Endodermal cell (in vitro differentiated cells): ENCODE measurements at regions not wholly inside any gene's neighbourhood (a gene's known extent, or its start where the extent isn't known, plus 50 kb on each side); places are given as distances from the start of the nearest gene placed in this dataset.

Source experiments
- DNase-seq: peaks from one replicate; pipeline ENCODE4 v3.0.0-alpha.2; 2017
- H3K27ac ChIP-seq: 2 replicates; pipeline ENCODE4 v1.5.1; 2013; ENCODE audit warnings: mild to moderate bottlenecking, low read depth, low read length, moderate library complexity
- H3K27me3 ChIP-seq: 2 replicates; pipeline ENCODE4 v1.6.1; 2013; ENCODE audit warnings: mild to moderate bottlenecking, low read length, moderate library complexity; ENCODE audit not compliant: insufficient read depth, control insufficient read depth, poor library complexity, severe bottlenecking
- H3K36me3 ChIP-seq: 2 replicates; pipeline ENCODE4 v1.7.0; 2013; ENCODE audit warnings: mild to moderate bottlenecking, low read length, moderate library complexity; ENCODE audit not compliant: control insufficient read depth, insufficient read depth
- H3K4me1 ChIP-seq: one replicate; pipeline ENCODE4 v1.7.0; 2013; ENCODE audit warnings: low read length; ENCODE audit not compliant: control insufficient read depth, insufficient read depth
- H3K4me3 ChIP-seq: 2 replicates; pipeline ENCODE4 v1.5.1; 2013; ENCODE audit warnings: mild to moderate bottlenecking, low read length, moderate library complexity
- H3K9ac ChIP-seq: 2 replicates; pipeline ENCODE4 v1.6.1; 2013; ENCODE audit warnings: mild to moderate bottlenecking, low read length, moderate library complexity; ENCODE audit not compliant: poor library complexity, severe bottlenecking; ENCODE audit errors: extremely low read depth
- H3K9me3 ChIP-seq: 2 replicates; pipeline ENCODE4 v1.6.1; 2013; ENCODE audit warnings: mild to moderate bottlenecking, low read length, moderate library complexity; ENCODE audit not compliant: control insufficient read depth
- H3K27ac Mint-ChIP-seq: 2 replicates; pipeline ENCODE4 v1.8.0; 2020; ENCODE audit warnings: mixed read lengths
- H3K27me3 Mint-ChIP-seq: 2 replicates; pipeline ENCODE4 v1.8.0; 2021; ENCODE audit warnings: mild to moderate bottlenecking, mixed read lengths; ENCODE audit not compliant: insufficient read depth
- H3K36me3 Mint-ChIP-seq: 2 replicates; pipeline ENCODE4 v1.8.0; 2020; ENCODE audit warnings: low read depth, mixed read lengths
- H3K4me1 Mint-ChIP-seq: 2 replicates; pipeline ENCODE4 v1.8.0; 2020; ENCODE audit warnings: mixed read lengths
- H3K4me3 Mint-ChIP-seq: 2 replicates; pipeline ENCODE4 v1.8.0; 2020; ENCODE audit warnings: mild to moderate bottlenecking, moderate library complexity, mixed read lengths
- H3K9me3 Mint-ChIP-seq: 2 replicates; pipeline ENCODE4 v1.8.0; 2020; ENCODE audit warnings: mild to moderate bottlenecking, mixed read lengths
- CTCF ChIP-seq: fragments of 200-600 bp; sonication (generic); conservative IDR thresholded peaks from 2 replicates; pipeline ENCODE4 v1.5.0; 2021; ENCODE audit warnings: antibody characterized with exemption, mild to moderate bottlenecking
- WGBS, 2 experiments: methylation state at CpG; one replicate each; pipeline versions ENCODE4 v1.1.5 to v1.1.7; 2013; ENCODE audit warnings: missing lambda C conversion rate in 2 of 2, mixed read lengths in 1 of 2; ENCODE audit not compliant: insufficient coverage in 1 of 2, insufficient read length in 1 of 2; 5-methylcytosine and 5-hydroxymethylcytosine counted together

GRCh38 chr2:236685979-236686520 is 116.4 kb downstream of the ACKR3 start:
- H3K4me3 Mint-ChIP-seq, result no peak overlapping the region
- no peak overlapping the region for H3K27ac Mint-ChIP-seq
- Histone ChIP-seq H3K36me3 (no peaks in the 10 kb centered on the region), H3K27ac (no peak overlapping the region), H3K27me3 (no peaks in the 10 kb centered on the region), H3K4me1 (peaks cover 11% of the 10 kb centered on the region), H3K4me3 (no peak overlapping the region), H3K9me3 (no peaks in the 10 kb centered on the region), H3K9ac (no peak overlapping the region)
- DNase-seq, result no peak
- WGBS, 2 experiments, result 84 to 90% methylated on average over 8 to 11 of the region's 11 CpGs
- TF ChIP-seq CTCF, result no peak
- peaks cover 37% of the 10 kb centered on the region for H3K4me1 Mint-ChIP-seq
- H3K36me3 Mint-ChIP-seq, result no peaks in the 10 kb centered on the region
- no peaks in the 10 kb centered on the region for H3K27me3 Mint-ChIP-seq
- no peaks in the 10 kb centered on the region for H3K9me3 Mint-ChIP-seq

GRCh38 chr2:236686561-236686960 is 116.9 kb downstream of the ACKR3 start:
- H3K27me3 Mint-ChIP-seq, result no peaks in the 10 kb centered on the region
- Histone ChIP-seq H3K9ac (no peak overlapping the region), H3K4me1 (peaks cover 14% of the 10 kb centered on the region), H3K9me3 (no peaks in the 10 kb centered on the region), H3K27ac (no peak overlapping the region), H3K27me3 (no peaks in the 10 kb centered on the region), H3K4me3 (no peak overlapping the region), H3K36me3 (no peaks in the 10 kb centered on the region)
- WGBS, 2 experiments, result 83 to 92% methylated on average over 2 of the region's 2 CpGs
- no peak overlapping the region for H3K27ac Mint-ChIP-seq
- H3K9me3 Mint-ChIP-seq, result no peaks in the 10 kb centered on the region
- no peaks in the 10 kb centered on the region for H3K36me3 Mint-ChIP-seq
- DNase-seq, result no peak
- peaks cover 40% of the 10 kb centered on the region for H3K4me1 Mint-ChIP-seq
- no peak for TF ChIP-seq CTCF
- no peak overlapping the region for H3K4me3 Mint-ChIP-seq

GRCh38 chr2:236687296-236687965 is 117.8 kb downstream of the ACKR3 start:
- no peaks in the 10 kb centered on the region for H3K27me3 Mint-ChIP-seq
- H3K4me1 Mint-ChIP-seq, result peaks cover 48% of the 10 kb centered on the region
- 92 to 97% methylated on average over 3 to 8 of the region's 8 CpGs for WGBS, 2 experiments
- Histone ChIP-seq H3K36me3 (no peaks in the 10 kb centered on the region), H3K4me3 (no peak overlapping the region), H3K9ac (no peak overlapping the region), H3K9me3 (no peaks in the 10 kb centered on the region), H3K4me1 (peaks cover 18% of the 10 kb centered on the region), H3K27me3 (no peaks in the 10 kb centered on the region), H3K27ac (no peak overlapping the region)
- no peak for DNase-seq
- H3K36me3 Mint-ChIP-seq, result no peaks in the 10 kb centered on the region
- H3K9me3 Mint-ChIP-seq, result no peaks in the 10 kb centered on the region
- TF ChIP-seq CTCF, result no peak
- H3K27ac Mint-ChIP-seq, result no peak overlapping the region
- no peak overlapping the region for H3K4me3 Mint-ChIP-seq
